ENCODE measurements at regions not wholly inside any gene's neighbourhood (a gene's known extent, or its start where the extent isn't known, plus 50 kb on each side); places are given as distances from the start of the nearest gene placed in this dataset.

DNA sequence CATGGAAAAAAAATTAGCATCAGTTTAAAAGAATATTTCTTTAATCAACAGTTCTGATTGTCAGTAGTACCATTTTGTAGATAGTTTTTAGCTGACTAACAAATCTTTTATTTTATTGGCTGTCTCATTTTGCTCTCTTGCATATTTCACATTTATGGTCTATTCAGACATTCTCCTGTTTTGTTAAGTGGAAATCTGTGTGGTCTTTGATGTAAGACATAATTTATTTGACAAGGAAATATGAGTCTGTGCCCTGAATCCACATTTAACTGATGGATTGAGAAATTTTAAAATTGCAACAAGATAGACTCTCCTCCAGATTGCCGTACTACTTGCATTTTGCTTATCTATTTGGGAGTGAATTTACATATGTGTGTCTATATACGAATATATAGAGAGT lies 96.3 kb upstream of the ATP5MC3 start:
- TF ChIP-seq, protein P1, sequence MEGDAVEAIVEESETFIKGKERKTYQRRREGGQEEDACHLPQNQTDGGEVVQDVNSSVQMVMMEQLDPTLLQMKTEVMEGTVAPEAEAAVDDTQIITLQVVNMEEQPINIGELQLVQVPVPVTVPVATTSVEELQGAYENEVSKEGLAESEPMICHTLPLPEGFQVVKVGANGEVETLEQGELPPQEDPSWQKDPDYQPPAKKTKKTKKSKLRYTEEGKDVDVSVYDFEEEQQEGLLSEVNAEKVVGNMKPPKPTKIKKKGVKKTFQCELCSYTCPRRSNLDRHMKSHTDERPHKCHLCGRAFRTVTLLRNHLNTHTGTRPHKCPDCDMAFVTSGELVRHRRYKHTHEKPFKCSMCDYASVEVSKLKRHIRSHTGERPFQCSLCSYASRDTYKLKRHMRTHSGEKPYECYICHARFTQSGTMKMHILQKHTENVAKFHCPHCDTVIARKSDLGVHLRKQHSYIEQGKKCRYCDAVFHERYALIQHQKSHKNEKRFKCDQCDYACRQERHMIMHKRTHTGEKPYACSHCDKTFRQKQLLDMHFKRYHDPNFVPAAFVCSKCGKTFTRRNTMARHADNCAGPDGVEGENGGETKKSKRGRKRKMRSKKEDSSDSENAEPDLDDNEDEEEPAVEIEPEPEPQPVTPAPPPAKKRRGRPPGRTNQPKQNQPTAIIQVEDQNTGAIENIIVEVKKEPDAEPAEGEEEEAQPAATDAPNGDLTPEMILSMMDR (IDR thresholded peaks at IDR 0.05), result no peak
- no peak for TF ChIP-seq POLR2A (IDR thresholded peaks at IDR 0.05)
